Neutrophil (primary cell): ENCODE measurements at regions not wholly inside any gene's neighbourhood (a gene's known extent, or its start where the extent isn't known, plus 50 kb on each side); places are given as distances from the start of the nearest gene placed in this dataset.
"Not testable (repeated sequence)": the region's sequence is repeated elsewhere in the genome, so short reads cannot be mapped to it uniquely, and the experiment has no call there.

Source experiments
- H3K27ac ChIP-seq: fragments of 200-600 bp; sonication (generic); 2 replicates; pipeline ENCODE4 v1.5.1; 2016; ENCODE audit warnings: mild to moderate bottlenecking, moderate library complexity
- H3K27me3 ChIP-seq: fragments of 200-600 bp; sonication (generic); 2 replicates; pipeline ENCODE4 v1.6.0; 2016; ENCODE audit warnings: mild to moderate bottlenecking
- H3K36me3 ChIP-seq: fragments of 200-600 bp; sonication (generic); 2 replicates; pipeline ENCODE4 v1.5.1; 2017
- H3K4me1 ChIP-seq, 2 experiments: fragments of 200-600 bp in 1 of 2; sonication (generic) in 1 of 2; 1 replicate in 1 of 2; 2 replicates in 1 of 2; pipeline versions ENCODE4 v1.5.1 to v1.6.1; 2013 to 2016; ENCODE audit warnings: low read depth in 1 of 2, low read length in 1 of 2, mild to moderate bottlenecking in 1 of 2, moderate library complexity in 1 of 2; ENCODE audit not compliant: control insufficient read depth in 1 of 2, insufficient read depth in 1 of 2
- H3K4me3 ChIP-seq, 2 experiments: fragments of 200-600 bp in 1 of 2; sonication (generic) in 1 of 2; 1 replicate in 1 of 2; 2 replicates in 1 of 2; pipeline ENCODE4 v1.5.1; 2013 to 2016; ENCODE audit warnings: low read depth in 1 of 2, low read length in 1 of 2, mild to moderate bottlenecking in 1 of 2, moderate library complexity in 1 of 2
- H3K9me3 ChIP-seq: fragments of 200-600 bp; sonication (generic); 2 replicates; pipeline ENCODE4 v1.5.1; 2016

- H3K9me3 ChIP-seq, H3K4me3 ChIP-seq, H3K27me3 ChIP-seq, H3K27ac ChIP-seq, H3K4me1 ChIP-seq: not testable (repeated sequence)
- peaks cover 21% of the 10 kb centered on the region for H3K36me3 ChIP-seq
Observed at GRCh38 chr12:9420817-9421519, 186.7 kb downstream of the KLRB1 start.

GRCh38 chr12:9418669-9419041 lies 189.1 kb downstream of the KLRB1 start:
- not testable (repeated sequence) for H3K4me1 ChIP-seq, H3K9me3 ChIP-seq, H3K27ac ChIP-seq, H3K27me3 ChIP-seq, H3K4me3 ChIP-seq, H3K36me3 ChIP-seq

- H3K27me3 ChIP-seq, H3K4me3 ChIP-seq, H3K36me3 ChIP-seq, H3K27ac ChIP-seq, H3K4me1 ChIP-seq, H3K9me3 ChIP-seq: not testable (repeated sequence)
Observed at GRCh38 chr12:9417947-9418668, 189.6 kb downstream of the KLRB1 start.

- H3K4me1 ChIP-seq, H3K4me3 ChIP-seq, H3K27ac ChIP-seq, H3K27me3 ChIP-seq, H3K36me3 ChIP-seq, H3K9me3 ChIP-seq: not testable (repeated sequence)
Observed at GRCh38 chr12:9417341-9417740, 190.4 kb downstream of the KLRB1 start.

- not testable (repeated sequence) for H3K4me3 ChIP-seq, H3K27ac ChIP-seq, H3K9me3 ChIP-seq, H3K27me3 ChIP-seq, H3K36me3 ChIP-seq
- H3K4me1 ChIP-seq: peaks cover 0 to 11% of the 10 kb centered on the region in 2 experiments
Observed at GRCh38 chr12:9416346-9416745, 191.4 kb downstream of the KLRB1 start.

GRCh38 chr12:9415898-9416297 lies 191.8 kb downstream of the KLRB1 start:
- H3K9me3 ChIP-seq, H3K27ac ChIP-seq, H3K36me3 ChIP-seq, H3K4me3 ChIP-seq, H3K27me3 ChIP-seq: not testable (repeated sequence)
- H3K4me1 ChIP-seq: peaks cover 0 to 11% of the 10 kb centered on the region in 2 experiments

- H3K36me3 ChIP-seq, H3K27me3 ChIP-seq, H3K9me3 ChIP-seq, H3K27ac ChIP-seq, H3K4me3 ChIP-seq: not testable (repeated sequence)
- H3K4me1 ChIP-seq: peaks cover 0 to 11% of the 10 kb centered on the region in 2 experiments
Observed at GRCh38 chr12:9413862-9414261, 193.9 kb downstream of the KLRB1 start.

GRCh38 chr12:9412459-9412858 lies 195.3 kb downstream of the KLRB1 start:
- not testable (repeated sequence) for H3K27ac ChIP-seq, H3K9me3 ChIP-seq, H3K4me3 ChIP-seq, H3K36me3 ChIP-seq, H3K27me3 ChIP-seq
- peaks cover 0 to 11% of the 10 kb centered on the region in 2 experiments for H3K4me1 ChIP-seq

GRCh38 chr12:9411616-9412268 lies 196.0 kb downstream of the KLRB1 start:
- H3K4me1 ChIP-seq: peaks cover 0 to 11% of the 10 kb centered on the region in 2 experiments
- not testable (repeated sequence) for H3K27me3 ChIP-seq, H3K4me3 ChIP-seq, H3K9me3 ChIP-seq, H3K36me3 ChIP-seq, H3K27ac ChIP-seq

- not testable (repeated sequence) for H3K27ac ChIP-seq, H3K4me3 ChIP-seq, H3K27me3 ChIP-seq, H3K36me3 ChIP-seq, H3K9me3 ChIP-seq, H3K4me1 ChIP-seq
Observed at GRCh38 chr12:9407425-9407748, 199.2 kb upstream of the PZP start.
